DOHH2 (cell line): ENCODE measurements at regions not wholly inside any gene's neighbourhood (a gene's known extent, or its start where the extent isn't known, plus 50 kb on each side); places are given as distances from the start of the nearest gene placed in this dataset.

Source experiments
- EZH2phosphoT487 ChIP-seq: fragments of 200-600 bp; sonication (generic); IDR thresholded peaks from 2 replicates; pipeline ENCODE4 v1.6.1; 2017; ENCODE audit warnings: borderline replicate concordance, mild to moderate bottlenecking, antibody characterized with exemption, low read length, moderate library complexity, mixed read lengths
- TF ChIP-seq, protein P1 (sequence below): fragments of 200-600 bp; sonication (generic); IDR thresholded peaks from one replicate; pipeline ENCODE4 v1.5.1; 2014; ENCODE audit warnings: antibody characterized with exemption, mild to moderate bottlenecking, low read depth, low read length; ENCODE audit not compliant: poor library complexity, severe bottlenecking

GRCh38 chr12:105750096-105750495 is 388.7 kb downstream of the NUAK1 start:
- no peak for TF ChIP-seq EZH2phosphoT487
- TF ChIP-seq, protein P1, sequence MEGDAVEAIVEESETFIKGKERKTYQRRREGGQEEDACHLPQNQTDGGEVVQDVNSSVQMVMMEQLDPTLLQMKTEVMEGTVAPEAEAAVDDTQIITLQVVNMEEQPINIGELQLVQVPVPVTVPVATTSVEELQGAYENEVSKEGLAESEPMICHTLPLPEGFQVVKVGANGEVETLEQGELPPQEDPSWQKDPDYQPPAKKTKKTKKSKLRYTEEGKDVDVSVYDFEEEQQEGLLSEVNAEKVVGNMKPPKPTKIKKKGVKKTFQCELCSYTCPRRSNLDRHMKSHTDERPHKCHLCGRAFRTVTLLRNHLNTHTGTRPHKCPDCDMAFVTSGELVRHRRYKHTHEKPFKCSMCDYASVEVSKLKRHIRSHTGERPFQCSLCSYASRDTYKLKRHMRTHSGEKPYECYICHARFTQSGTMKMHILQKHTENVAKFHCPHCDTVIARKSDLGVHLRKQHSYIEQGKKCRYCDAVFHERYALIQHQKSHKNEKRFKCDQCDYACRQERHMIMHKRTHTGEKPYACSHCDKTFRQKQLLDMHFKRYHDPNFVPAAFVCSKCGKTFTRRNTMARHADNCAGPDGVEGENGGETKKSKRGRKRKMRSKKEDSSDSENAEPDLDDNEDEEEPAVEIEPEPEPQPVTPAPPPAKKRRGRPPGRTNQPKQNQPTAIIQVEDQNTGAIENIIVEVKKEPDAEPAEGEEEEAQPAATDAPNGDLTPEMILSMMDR = no peak
